NCI-H526 (cell line): ENCODE measurements at regions not wholly inside any gene's neighbourhood (a gene's known extent, or its start where the extent isn't known, plus 50 kb on each side); places are given as distances from the start of the nearest gene placed in this dataset.

Experiments used
- DNase-seq, 2 experiments: peaks; one replicate each; lab custom pipeline; 2025; lab: John Stamatoyannopoulos, UW

- no peak for DNase-seq
Measured at GRCh38 chr14:65936342-65936975, 523.9 kb downstream of the FUT8 start.

GRCh38 chr14:65937079-65937959, 524.8 kb downstream of the FUT8 start:
- DNase-seq, result peak in 1 of 2 experiments; percentile 32

GRCh38 chr14:65937960-65938316, 525.4 kb downstream of the FUT8 start:
- no peak for DNase-seq

- DNase-seq, result no peak
Measured at GRCh38 chr14:65938738-65939137, 526.2 kb downstream of the FUT8 start.

GRCh38 chr14:65939184-65939583, 526.7 kb downstream of the FUT8 start:
- no peak for DNase-seq

- DNase-seq, result peak in 1 of 2 experiments; percentile 49
Measured at GRCh38 chr14:65940056-65940735, 527.7 kb downstream of the FUT8 start.

GRCh38 chr14:65941091-65941490, 528.6 kb downstream of the FUT8 start:
- DNase-seq, result no peak

GRCh38 chr14:65943150-65943549, 530.6 kb downstream of the FUT8 start:
- DNase-seq, result no peak

GRCh38 chr14:65943916-65944410, 531.4 kb downstream of the FUT8 start:
- no peak for DNase-seq

- DNase-seq, result no peak
Measured at GRCh38 chr14:65945327-65945726, 532.8 kb downstream of the FUT8 start.

- peak in 1 of 2 experiments; percentile 55 for DNase-seq
Measured at GRCh38 chr14:65946494-65946893, 534.0 kb downstream of the FUT8 start.

GRCh38 chr14:65948302-65948701, 535.8 kb downstream of the FUT8 start:
- DNase-seq, result no peak

GRCh38 chr14:65949711-65950516, 536.3 kb upstream of the CCDC196 start:
- DNase-seq, result peak; percentile 46 to 76

- no peak for DNase-seq
Measured at GRCh38 chr14:65954942-65955341, 531.2 kb upstream of the CCDC196 start.

- DNase-seq, result no peak
Measured at GRCh38 chr14:65957631-65958205, 528.5 kb upstream of the CCDC196 start.

GRCh38 chr14:65958664-65959562, 527.3 kb upstream of the CCDC196 start:
- peak in 1 of 2 experiments; percentile 62 for DNase-seq

- no peak for DNase-seq
Measured at GRCh38 chr14:65959563-65960024, 526.6 kb upstream of the CCDC196 start.

GRCh38 chr14:65961004-65961403, 525.2 kb upstream of the CCDC196 start:
- peak; percentile 24 to 73 for DNase-seq

- no peak for DNase-seq
Measured at GRCh38 chr14:65962952-65963351, 523.2 kb upstream of the CCDC196 start.

- no peak for DNase-seq
Measured at GRCh38 chr14:65964366-65964765, 521.8 kb upstream of the CCDC196 start.
